Lower leg skin (tissue), 3 donors: ENCODE measurements at regions not wholly inside any gene's neighbourhood (a gene's known extent, or its start where the extent isn't known, plus 50 kb on each side); places are given as distances from the start of the nearest gene placed in this dataset.

ENCODE experiments used
- POLR2A ChIP-seq, 2 donors: fragments of 450-650 bp; IDR thresholded peaks; one replicate each; pipeline ENCODE4 v1.6.1; 2016 to 2017; ENCODE audit warnings: antibody characterized with exemption in 2 of 2, mild to moderate bottlenecking in 1 of 2, moderate library complexity in 1 of 2
- TF ChIP-seq, protein P1 (sequence below), 3 donors: fragments of 450-650 bp; IDR thresholded peaks; one replicate each; pipeline ENCODE4 v1.5.1; 2016; ENCODE audit warnings: antibody characterized with exemption in 3 of 3, mild to moderate bottlenecking in 3 of 3, moderate library complexity in 2 of 3

DNA sequence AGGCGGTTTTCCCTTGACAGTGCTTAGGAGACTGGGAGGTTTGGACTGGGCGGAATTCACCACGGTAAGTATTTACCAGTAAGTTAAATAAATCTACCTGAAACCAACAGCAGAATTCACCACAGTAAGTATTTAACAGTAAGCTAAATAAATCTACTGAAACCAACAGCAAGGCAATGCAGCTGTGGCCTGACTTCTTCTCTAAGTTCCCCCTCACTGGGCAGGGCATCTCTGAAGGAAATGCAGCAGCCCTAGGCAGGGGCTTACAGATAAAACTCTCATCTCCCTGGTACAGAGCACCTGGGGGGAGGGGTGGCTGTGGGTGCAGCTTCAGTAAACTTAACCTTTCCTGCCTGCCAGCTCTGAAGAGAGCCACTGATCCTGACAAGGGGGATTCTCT, 432.5 kb upstream of the LRRTM1 start:
- TF ChIP-seq, protein P1, sequence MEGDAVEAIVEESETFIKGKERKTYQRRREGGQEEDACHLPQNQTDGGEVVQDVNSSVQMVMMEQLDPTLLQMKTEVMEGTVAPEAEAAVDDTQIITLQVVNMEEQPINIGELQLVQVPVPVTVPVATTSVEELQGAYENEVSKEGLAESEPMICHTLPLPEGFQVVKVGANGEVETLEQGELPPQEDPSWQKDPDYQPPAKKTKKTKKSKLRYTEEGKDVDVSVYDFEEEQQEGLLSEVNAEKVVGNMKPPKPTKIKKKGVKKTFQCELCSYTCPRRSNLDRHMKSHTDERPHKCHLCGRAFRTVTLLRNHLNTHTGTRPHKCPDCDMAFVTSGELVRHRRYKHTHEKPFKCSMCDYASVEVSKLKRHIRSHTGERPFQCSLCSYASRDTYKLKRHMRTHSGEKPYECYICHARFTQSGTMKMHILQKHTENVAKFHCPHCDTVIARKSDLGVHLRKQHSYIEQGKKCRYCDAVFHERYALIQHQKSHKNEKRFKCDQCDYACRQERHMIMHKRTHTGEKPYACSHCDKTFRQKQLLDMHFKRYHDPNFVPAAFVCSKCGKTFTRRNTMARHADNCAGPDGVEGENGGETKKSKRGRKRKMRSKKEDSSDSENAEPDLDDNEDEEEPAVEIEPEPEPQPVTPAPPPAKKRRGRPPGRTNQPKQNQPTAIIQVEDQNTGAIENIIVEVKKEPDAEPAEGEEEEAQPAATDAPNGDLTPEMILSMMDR (IDR thresholded peaks at IDR 0.05): no peak
- TF ChIP-seq POLR2A (IDR thresholded peaks at IDR 0.05): no peak
